HCT116 (cell line): ENCODE measurements at regions not wholly inside any gene's neighbourhood (a gene's known extent, or its start where the extent isn't known, plus 50 kb on each side); places are given as distances from the start of the nearest gene placed in this dataset.

Experiments
- ATAC-seq: fragments of 200-7000 bp; cut with Tn5 transposase; 2 replicates; pipeline ENCODE4 v1.9.1; 2020; ENCODE audit warnings: mild to moderate bottlenecking, moderate library complexity
- BruUV-seq: library from RNA; stranded (reverse); fragments of 400-500 nt; replicated peaks from 2 replicates; lab custom pipeline; 2021; lab: Mats Ljungman, UMichigan
- CTCF ChIA-PET: fragments of 300-600 bp; sonication (Branson Sonifier 250); formaldehyde crosslinking; loops from one replicate; lab custom pipeline; 2021; ENCODE audit warnings: antibody characterized with exemption; lab: Charles Lee
- POLR2A ChIA-PET: fragments of 300-600, 350-600 bp; sonication (Branson Sonifier 250); formaldehyde crosslinking; loops from one replicate; lab custom pipeline; 2021; ENCODE audit warnings: antibody characterized with exemption; lab: Charles Lee
- RAD21 ChIA-PET, 2 experiments: fragments of 300-600 bp; sonication (Branson Sonifier 250); formaldehyde crosslinking; loops; one replicate each; lab custom pipeline; 2023; ENCODE audit warnings: low total read pairs in 2 of 2; ENCODE audit not compliant: uncharacterized antibody in 2 of 2, unreplicated experiment in 2 of 2, low non-redundant PET in 1 of 2; lab: Charles Lee
- DNase-seq: peaks from one replicate; pipeline ENCODE4 v3.0.0-alpha.2; 2010; ENCODE audit warnings: low read depth, low spot score
- H2AFZ ChIP-seq: fragments of 200-600 bp; shearing (Covaris generic), sonication (generic); 2 replicates; pipeline ENCODE4 v1.6.1; 2017; ENCODE audit warnings: low read depth, mixed run types, mixed read lengths, antibody characterized with exemption, low read length; ENCODE audit not compliant: poor library complexity, severe bottlenecking
- H3K27ac ChIP-seq: 2 replicates; pipeline ENCODE4 v1.5.1; 2012; ENCODE audit warnings: low read depth, low read length
- H3K27me3 ChIP-seq: fragments of 200-600 bp; sonication (generic); 2 replicates; pipeline ENCODE4 v1.6.1; 2016; ENCODE audit warnings: mixed run types, low read length, mixed read lengths; ENCODE audit not compliant: insufficient read depth
- H3K36me3 ChIP-seq, 2 experiments: fragments of 200-500 bp in 1 of 2; fragments of 200-600 bp in 1 of 2; sonication (Bioruptor generic) in 1 of 2; sonication (generic) in 1 of 2; 2 replicates each; pipeline versions ENCODE4 v1.5.1 to v1.6.1; 2014 to 2016; ENCODE audit warnings: low read length in 2 of 2, inconsistent platforms in 1 of 2, mixed read lengths in 1 of 2, mixed run types in 1 of 2; ENCODE audit not compliant: insufficient read depth in 2 of 2, control insufficient read depth in 1 of 2
- H3K4me1 ChIP-seq, 2 experiments: fragments of 200-600 bp in 1 of 2; sonication (generic) in 1 of 2; 2 replicates each; pipeline versions ENCODE4 v1.5.1 to v1.6.1; 2012 to 2017; ENCODE audit warnings: low read length in 2 of 2, inconsistent platforms in 1 of 2, mild to moderate bottlenecking in 1 of 2, mixed read lengths in 1 of 2, mixed run types in 1 of 2, moderate library complexity in 1 of 2; ENCODE audit not compliant: insufficient read depth in 2 of 2, control insufficient read depth in 1 of 2
- H3K4me2 ChIP-seq: fragments of 200-600 bp; sonication (generic); 2 replicates; pipeline ENCODE4 v1.6.1; 2017; ENCODE audit warnings: mixed run types, low read length, mixed read lengths
- H3K4me3 ChIP-seq, 2 experiments: fragments of 200-600 bp in 1 of 2; sonication (generic) in 1 of 2; replicated peaks in 1 of 2; 2 replicates each; pipeline ENCODE4 v1.5.1; 2011 to 2016; ENCODE audit warnings: low read length in 2 of 2, control low read depth in 1 of 2, low read depth in 1 of 2, mild to moderate bottlenecking in 1 of 2, mixed read lengths in 1 of 2, mixed run types in 1 of 2
- H3K79me2 ChIP-seq: fragments of 200-600 bp; sonication (generic); 2 replicates; pipeline ENCODE4 v1.6.1; 2017; ENCODE audit warnings: mild to moderate bottlenecking, mixed run types, low read length, moderate library complexity, mixed read lengths; ENCODE audit not compliant: insufficient read depth
- H3K9ac ChIP-seq: fragments of 200-600 bp; sonication (generic); 2 replicates; pipeline ENCODE4 v1.6.1; 2016; ENCODE audit warnings: low read length, mixed read lengths
- H3K9me2 ChIP-seq: fragments of 200-600 bp; sonication (generic), shearing (Covaris generic); 2 replicates; pipeline ENCODE4 v1.6.1; 2017; ENCODE audit warnings: mixed run types, mild to moderate bottlenecking, moderate library complexity; ENCODE audit not compliant: insufficient read depth
- H3K9me3 ChIP-seq, 2 experiments: fragments of 200-500 bp in 1 of 2; fragments of 200-600 bp in 1 of 2; sonication (Bioruptor generic) in 1 of 2; sonication (generic) in 1 of 2; 2 replicates each; pipeline ENCODE4 v1.6.1; 2014 to 2017; ENCODE audit warnings: low read length in 2 of 2, mixed read lengths in 2 of 2, inconsistent platforms in 1 of 2, low read depth in 1 of 2, mild to moderate bottlenecking in 1 of 2, mixed run types in 1 of 2, moderate library complexity in 1 of 2; ENCODE audit not compliant: control insufficient read depth in 1 of 2, insufficient read depth in 1 of 2
- H4K20me1 ChIP-seq: fragments of 200-600 bp; sonication (generic), shearing (Covaris generic); 2 replicates; pipeline ENCODE4 v1.6.1; 2017; ENCODE audit warnings: mixed run types, mild to moderate bottlenecking, moderate library complexity; ENCODE audit not compliant: insufficient read depth
- CBX3 ChIP-seq: IDR thresholded peaks from 2 replicates; pipeline ENCODE4 v1.6.1; 2012; ENCODE audit warnings: low read depth
- POLR2AphosphoS5 ChIP-seq: IDR thresholded peaks from 2 replicates; pipeline ENCODE4 v1.6.1; 2011; ENCODE audit warnings: mild to moderate bottlenecking, low read depth, low read length, moderate library complexity
- intact Hi-C: fragments of 100-400 bp; cut with micrococcal nuclease; formaldehyde crosslinking; loops from 2 replicates; pipeline ENCODE4 v1.10.0; 2022
- TF ChIP-seq, protein P1 (sequence below): IDR thresholded peaks from 2 replicates; pipeline ENCODE4 v1.6.1; 2011; ENCODE audit warnings: mild to moderate bottlenecking, low read length, moderate library complexity; ENCODE audit not compliant: insufficient replicate concordance; ENCODE audit errors: extremely low read depth
- TF ChIP-seq, protein P2 (sequence below): IDR thresholded peaks from 2 replicates; pipeline ENCODE4 v1.6.1; 2012

DNA sequence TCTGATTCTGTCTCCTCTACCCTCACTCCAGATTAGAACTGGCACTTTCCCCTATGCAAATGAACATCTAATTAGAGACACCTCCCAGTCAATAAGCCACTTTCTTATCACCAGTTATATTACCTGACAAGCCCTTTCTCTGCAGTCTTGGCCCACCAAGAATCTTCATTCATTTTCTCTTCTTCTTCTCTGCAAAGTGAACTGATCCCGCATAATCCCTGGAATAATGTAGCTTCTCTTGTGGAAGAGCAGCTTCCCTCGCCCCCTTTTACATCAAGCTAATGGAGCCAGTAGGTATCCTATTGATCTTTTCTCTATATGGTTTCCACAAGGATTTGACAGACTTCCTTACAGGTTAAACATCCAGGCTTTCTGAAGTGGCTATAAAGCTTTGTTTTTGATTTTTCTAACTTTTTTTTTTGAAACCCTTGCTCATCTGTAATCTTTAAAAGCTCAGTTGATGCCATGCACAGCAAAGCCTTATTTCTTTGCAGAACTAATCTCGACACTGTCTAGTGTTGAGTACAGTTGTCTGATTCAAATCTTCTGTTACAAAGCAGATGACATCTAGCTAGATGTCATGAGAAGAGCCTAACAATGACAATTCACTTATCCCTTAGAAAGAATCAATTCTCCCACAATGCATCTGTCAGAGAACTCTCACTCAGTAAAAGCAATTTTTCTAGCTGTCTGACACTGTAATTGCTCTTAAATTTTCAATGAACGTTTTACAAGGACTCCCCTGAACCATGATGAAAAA is 281.4 kb downstream of the ISL1 start:
- no peak for DNase-seq
- Histone ChIP-seq H3K4me3 (no peak overlapping the region), H3K9me3 (no peaks in the 10 kb centered on the region), H4K20me1 (no peaks in the 10 kb centered on the region), H3K27me3 (no peaks in the 10 kb centered on the region), H3K36me3 (no peaks in the 10 kb centered on the region), H3K9me2 (no peaks in the 10 kb centered on the region), H3K79me2 (no peaks in the 10 kb centered on the region), H3K4me1 (no peaks in the 10 kb centered on the region), H3K4me2 (no peak overlapping the region), H2AFZ (no peak overlapping the region), H3K9ac (no peak overlapping the region), H3K27ac (no peak overlapping the region)
- intact Hi-C loops: no loop called here
- no TSS peak for BruUV-seq
- TF ChIP-seq, protein P1, sequence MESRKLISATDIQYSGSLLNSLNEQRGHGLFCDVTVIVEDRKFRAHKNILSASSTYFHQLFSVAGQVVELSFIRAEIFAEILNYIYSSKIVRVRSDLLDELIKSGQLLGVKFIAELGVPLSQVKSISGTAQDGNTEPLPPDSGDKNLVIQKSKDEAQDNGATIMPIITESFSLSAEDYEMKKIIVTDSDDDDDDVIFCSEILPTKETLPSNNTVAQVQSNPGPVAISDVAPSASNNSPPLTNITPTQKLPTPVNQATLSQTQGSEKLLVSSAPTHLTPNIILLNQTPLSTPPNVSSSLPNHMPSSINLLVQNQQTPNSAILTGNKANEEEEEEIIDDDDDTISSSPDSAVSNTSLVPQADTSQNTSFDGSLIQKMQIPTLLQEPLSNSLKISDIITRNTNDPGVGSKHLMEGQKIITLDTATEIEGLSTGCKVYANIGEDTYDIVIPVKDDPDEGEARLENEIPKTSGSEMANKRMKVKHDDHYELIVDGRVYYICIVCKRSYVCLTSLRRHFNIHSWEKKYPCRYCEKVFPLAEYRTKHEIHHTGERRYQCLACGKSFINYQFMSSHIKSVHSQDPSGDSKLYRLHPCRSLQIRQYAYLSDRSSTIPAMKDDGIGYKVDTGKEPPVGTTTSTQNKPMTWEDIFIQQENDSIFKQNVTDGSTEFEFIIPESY: no peak
- TF ChIP-seq CBX3 (no peak), POLR2AphosphoS5 (no peak)
- TF ChIP-seq, protein P2, sequence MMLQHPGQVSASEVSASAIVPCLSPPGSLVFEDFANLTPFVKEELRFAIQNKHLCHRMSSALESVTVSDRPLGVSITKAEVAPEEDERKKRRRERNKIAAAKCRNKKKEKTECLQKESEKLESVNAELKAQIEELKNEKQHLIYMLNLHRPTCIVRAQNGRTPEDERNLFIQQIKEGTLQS: no peak
- ATAC-seq: no peak
- POLR2A ChIA-PET: no interaction called here
- RAD21 ChIA-PET: no interaction called here
- CTCF ChIA-PET: no interaction called here

DNA sequence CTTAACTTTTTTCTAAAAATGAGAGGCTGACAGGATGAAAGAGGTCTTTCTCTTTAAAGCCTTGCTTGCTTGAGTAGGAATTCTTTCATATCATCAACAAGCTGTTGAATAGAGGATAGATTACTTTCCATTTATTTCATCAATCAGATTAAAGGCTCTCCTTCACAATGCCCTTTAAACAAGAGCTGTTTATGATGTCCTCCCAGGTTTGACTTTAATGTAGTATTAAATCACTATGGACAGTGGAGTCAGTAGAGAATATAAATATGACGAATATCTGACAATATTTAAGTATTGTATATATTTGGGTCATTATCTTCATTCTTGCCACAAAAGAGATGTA is 282.0 kb downstream of the ISL1 start:
- POLR2A ChIA-PET: no interaction called here
- Histone ChIP-seq H3K36me3 (no peaks in the 10 kb centered on the region), H3K4me1 (no peaks in the 10 kb centered on the region), H3K9me2 (no peaks in the 10 kb centered on the region), H2AFZ (no peak overlapping the region), H3K9me3 (no peaks in the 10 kb centered on the region), H3K4me3 (no peak overlapping the region), H3K79me2 (no peaks in the 10 kb centered on the region), H3K4me2 (no peak overlapping the region), H3K9ac (no peak overlapping the region), H3K27me3 (no peaks in the 10 kb centered on the region), H3K27ac (no peak overlapping the region), H4K20me1 (no peaks in the 10 kb centered on the region)
- no TSS peak for BruUV-seq
- CTCF ChIA-PET: no interaction called here
- DNase-seq (no peak), ATAC-seq (no peak)
- no peak for TF ChIP-seq POLR2AphosphoS5
- RAD21 ChIA-PET: no interaction called here
- intact Hi-C loops: no loop called here
